A549 (cell line): ENCODE measurements at regions not wholly inside any gene's neighbourhood (a gene's known extent, or its start where the extent isn't known, plus 50 kb on each side); places are given as distances from the start of the nearest gene placed in this dataset.
"Not testable (repeated sequence)": the region's sequence is repeated elsewhere in the genome, so short reads cannot be mapped to it uniquely, and the experiment has no call there.

ENCODE experiments used
- ATAC-seq, 2 experiments: fragments of 200-7000 bp in 1 of 2; fragments of >200 bp in 1 of 2; cut with Nextera tagmentation in 1 of 2; cut with Tn5 transposase in 1 of 2; 3 replicates each; pipeline versions ENCODE4 v1.8.0 to v1.9.1; 2018 to 2020; ENCODE audit warnings: mild to moderate bottlenecking in 1 of 2, moderate library complexity in 1 of 2
- CTCF ChIA-PET: fragments of 300-600 bp; sonication (Branson Sonifier 250); formaldehyde crosslinking; extraction: SDS; loops from one replicate; lab custom pipeline; 2021; ENCODE audit warnings: antibody characterized with exemption, inconsistent platforms; lab: Yijun Ruan, JAX
- POLR2A ChIA-PET: fragments of 350-600 bp; formaldehyde crosslinking; extraction: SDS; loops from one replicate; lab custom pipeline; 2021; ENCODE audit warnings: antibody characterized with exemption, inconsistent platforms; lab: Yijun Ruan, JAX
- DNase-seq, 2 experiments: peaks; one replicate each; pipeline versions ENCODE4 v3.0.0 to v3.0.0-alpha.2; 2011 to 2016; ENCODE audit warnings: low read depth in 1 of 2, low spot score in 1 of 2
- FAIRE-seq: peaks from 2 replicates; lab custom pipeline; 2011; peaks lifted over from hg19 to GRCh38; lab: Jason Lieb, UNC
- H3K27ac ChIP-seq, 2 experiments: fragments of >200 bp; sonication (Bioruptor Twin); formaldehyde crosslinking; 3 replicates each; pipeline ENCODE4 v1.5.1; 2016 to 2017
- H3K4me1 ChIP-seq: fragments of >200 bp; sonication (Bioruptor Twin); formaldehyde crosslinking; 3 replicates; pipeline ENCODE4 v1.6.1; 2016
- H3K4me2 ChIP-seq: fragments of >200 bp; sonication (Bioruptor Twin); formaldehyde crosslinking; 3 replicates; pipeline ENCODE4 v1.6.1; 2016
- H3K4me3 ChIP-seq: fragments of >200 bp; sonication (Bioruptor Twin); formaldehyde crosslinking; 3 replicates; pipeline ENCODE4 v1.5.1; 2016
- H3K9me3 ChIP-seq: fragments of >200 bp; sonication (Bioruptor Twin); formaldehyde crosslinking; 3 replicates; pipeline ENCODE4 v1.6.1; 2016
- MAFK ChIP-seq: fragments of 450-650 bp; IDR thresholded peaks from 2 replicates; pipeline ENCODE4 v1.6.1; 2014; ENCODE audit not compliant: partially characterized antibody
- WGBS: methylation state at CpG from one replicate; pipeline ENCODE4 v1.1.6; 2017; ENCODE audit errors: missing lambda C conversion rate; 5-methylcytosine and 5-hydroxymethylcytosine counted together

GRCh38 chr9:41019858-41020562 is 108.5 kb downstream of the FOXD4L6 start:
- 88% methylated on average over 1 of the region's 1 CpG for WGBS
- DNase-seq, H3K4me3 ChIP-seq, H3K4me1 ChIP-seq, H3K9me3 ChIP-seq, H3K27ac ChIP-seq, CTCF ChIA-PET, ATAC-seq, FAIRE-seq, POLR2A ChIA-PET, H3K4me2 ChIP-seq: not testable (repeated sequence)

- POLR2A ChIA-PET, H3K9me3 ChIP-seq: not testable (repeated sequence)
- WGBS: 81% methylated on average over 3 of the region's 3 CpGs
Observed at GRCh38 chr9:41018948-41019347, 109.5 kb downstream of the FOXD4L6 start.

GRCh38 chr9:41016699-41017098 is 111.8 kb downstream of the FOXD4L6 start:
- H3K9me3 ChIP-seq, H3K27ac ChIP-seq, H3K4me2 ChIP-seq, POLR2A ChIA-PET, H3K4me3 ChIP-seq, CTCF ChIA-PET, DNase-seq, FAIRE-seq, H3K4me1 ChIP-seq: not testable (repeated sequence)
- 100% methylated on average over 1 of the region's 2 CpGs for WGBS
- peak in 1 of 2 experiments; percentile 36; a peak in 1 of 6 replicates for ATAC-seq

More at GRCh38 chr9:41018948-41019347, 109.5 kb downstream of the FOXD4L6 start:
- H3K4me1 ChIP-seq, H3K27ac ChIP-seq, FAIRE-seq, H3K4me3 ChIP-seq, H3K4me2 ChIP-seq, DNase-seq, CTCF ChIA-PET, ATAC-seq: not testable (repeated sequence)

GRCh38 chr9:40999952-41000700 is 128.4 kb downstream of the FOXD4L6 start:
- FAIRE-seq, H3K4me2 ChIP-seq, H3K9me3 ChIP-seq, H3K4me1 ChIP-seq, H3K27ac ChIP-seq, H3K4me3 ChIP-seq, DNase-seq, ATAC-seq, POLR2A ChIA-PET: not testable (repeated sequence)
- CTCF ChIA-PET: interaction anchor here (1.5 kb wide), 1 partner anchor 8 kb away, joined by 7 read pairs; no protein-coding TSS in a partner anchor
- WGBS: 74% methylated on average over 8 of the region's 8 CpGs

GRCh38 chr9:40995490-40995889 is 133.0 kb downstream of the FOXD4L6 start:
- FAIRE-seq, CTCF ChIA-PET, POLR2A ChIA-PET: not testable (repeated sequence)

GRCh38 chr9:40993842-40994241 is 134.6 kb downstream of the FOXD4L6 start:
- H3K9me3 ChIP-seq, FAIRE-seq, H3K27ac ChIP-seq, CTCF ChIA-PET, DNase-seq, POLR2A ChIA-PET, ATAC-seq, H3K4me3 ChIP-seq: not testable (repeated sequence)
- H3K4me1 ChIP-seq: peaks cover 12% of the 10 kb centered on the region; the same call in 1 of the 3 replicates
- 67% methylated on average over 2 of the region's 2 CpGs for WGBS
- peak overlapping the region; percentile 66 for H3K4me2 ChIP-seq

More at GRCh38 chr9:40995490-40995889, 133.0 kb downstream of the FOXD4L6 start:
- DNase-seq, ATAC-seq, H3K4me2 ChIP-seq, H3K27ac ChIP-seq, H3K9me3 ChIP-seq, H3K4me3 ChIP-seq: not testable (repeated sequence)
- peaks cover 12% of the 10 kb centered on the region; the same call in 1 of the 3 replicates for H3K4me1 ChIP-seq
- 73% methylated on average over 4 of the region's 4 CpGs for WGBS

GRCh38 chr9:40993375-40993774 is 135.1 kb downstream of the FOXD4L6 start:
- WGBS: 84% methylated on average over 4 of the region's 4 CpGs
- H3K27ac ChIP-seq, DNase-seq, CTCF ChIA-PET, H3K9me3 ChIP-seq, POLR2A ChIA-PET, FAIRE-seq, ATAC-seq: not testable (repeated sequence)
- TF ChIP-seq MAFK: peak; percentile 83
- H3K4me3 ChIP-seq: peak overlapping the region; percentile 84
- peak overlapping the region; percentile 66 for H3K4me2 ChIP-seq
- H3K4me1 ChIP-seq: peaks cover 12% of the 10 kb centered on the region; the same call in 1 of the 3 replicates

- WGBS: 14% methylated on average over 25 of the region's 25 CpGs
- FAIRE-seq, H3K9me3 ChIP-seq, POLR2A ChIA-PET: not testable (repeated sequence)
- Histone ChIP-seq H3K4me2 (peak overlapping the region; percentile 66), H3K4me1 (peaks cover 12% of the 10 kb centered on the region; the same call in 1 of the 3 replicates), H3K4me3 (peak overlapping the region; percentile 84), H3K27ac (peak overlapping the region; percentile 90 to 96)
- peak in 1 of 2 experiments; percentile 0 for DNase-seq
- CTCF ChIA-PET: interaction anchor here (1.9 kb wide), 2 partner anchors 8 to 15 kb away, joined by 5 to 7 read pairs; no protein-coding TSS in a partner anchor
- peak; percentile 12 to 75 for ATAC-seq
Observed at GRCh38 chr9:40992472-40992821, 136.0 kb downstream of the FOXD4L6 start.
